ENCODE measurements at regions not wholly inside any gene's neighbourhood (a gene's known extent, or its start where the extent isn't known, plus 50 kb on each side); places are given as distances from the start of the nearest gene placed in this dataset.

DNA sequence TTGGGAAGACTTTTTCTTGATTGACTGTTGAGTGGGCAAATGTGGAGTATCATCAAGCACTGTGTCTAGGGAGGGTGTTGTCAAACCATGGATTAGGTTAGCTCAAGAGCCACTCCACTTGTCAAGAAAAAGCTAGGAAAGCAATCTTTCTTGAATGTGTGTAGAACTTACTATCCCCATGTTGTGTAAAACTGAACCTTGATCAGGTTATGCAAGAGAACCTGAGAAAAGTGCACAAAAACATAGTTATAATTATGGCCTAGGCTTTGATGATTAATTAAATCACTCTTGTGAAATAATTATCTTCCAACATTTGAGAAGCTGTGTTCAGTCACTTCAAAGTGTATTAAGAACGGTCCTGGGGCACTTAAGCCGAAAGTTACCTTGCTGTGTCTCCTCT, 238.2 kb upstream of the OBI1 start:
- TF ChIP-seq, protein P1, sequence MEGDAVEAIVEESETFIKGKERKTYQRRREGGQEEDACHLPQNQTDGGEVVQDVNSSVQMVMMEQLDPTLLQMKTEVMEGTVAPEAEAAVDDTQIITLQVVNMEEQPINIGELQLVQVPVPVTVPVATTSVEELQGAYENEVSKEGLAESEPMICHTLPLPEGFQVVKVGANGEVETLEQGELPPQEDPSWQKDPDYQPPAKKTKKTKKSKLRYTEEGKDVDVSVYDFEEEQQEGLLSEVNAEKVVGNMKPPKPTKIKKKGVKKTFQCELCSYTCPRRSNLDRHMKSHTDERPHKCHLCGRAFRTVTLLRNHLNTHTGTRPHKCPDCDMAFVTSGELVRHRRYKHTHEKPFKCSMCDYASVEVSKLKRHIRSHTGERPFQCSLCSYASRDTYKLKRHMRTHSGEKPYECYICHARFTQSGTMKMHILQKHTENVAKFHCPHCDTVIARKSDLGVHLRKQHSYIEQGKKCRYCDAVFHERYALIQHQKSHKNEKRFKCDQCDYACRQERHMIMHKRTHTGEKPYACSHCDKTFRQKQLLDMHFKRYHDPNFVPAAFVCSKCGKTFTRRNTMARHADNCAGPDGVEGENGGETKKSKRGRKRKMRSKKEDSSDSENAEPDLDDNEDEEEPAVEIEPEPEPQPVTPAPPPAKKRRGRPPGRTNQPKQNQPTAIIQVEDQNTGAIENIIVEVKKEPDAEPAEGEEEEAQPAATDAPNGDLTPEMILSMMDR (IDR thresholded peaks at IDR 0.05; ENCODE audit: low read depth, low read length), result no peak
- TF ChIP-seq EZH2phosphoT487 (IDR thresholded peaks at IDR 0.05; ENCODE audit: low read depth), result no peak

Measured in OCI-LY3 (cell line).